Femur (tissue), 1 donor: ENCODE measurements at regions not wholly inside any gene's neighbourhood (a gene's known extent, or its start where the extent isn't known, plus 50 kb on each side); places are given as distances from the start of the nearest gene placed in this dataset.

Source experiments
- DNase-seq: peaks from one replicate; pipeline ENCODE4 v3.0.0-alpha.2; 2017

- DNase-seq = peak; percentile 27
These were observed 308.9 kb downstream of the ZEB2 start for GRCh38 chr2:144211065-144211464.

GRCh38 chr2:144210076-144210475, 309.8 kb downstream of the ZEB2 start:
- DNase-seq = no peak

GRCh38 chr2:144208924-144209323, 311.0 kb downstream of the ZEB2 start:
- no peak for DNase-seq

- DNase-seq = no peak
These were observed 313.9 kb downstream of the ZEB2 start for GRCh38 chr2:144206019-144206418.

GRCh38 chr2:144201868-144202468, 318.0 kb downstream of the ZEB2 start:
- no peak for DNase-seq

GRCh38 chr2:144201126-144201525, 318.8 kb downstream of the ZEB2 start:
- DNase-seq = no peak

GRCh38 chr2:144198116-144198515, 321.8 kb downstream of the ZEB2 start:
- no peak for DNase-seq

GRCh38 chr2:144194326-144195071, 325.4 kb downstream of the ZEB2 start:
- no peak for DNase-seq

- no peak for DNase-seq
These were observed 328.9 kb downstream of the ZEB2 start for GRCh38 chr2:144190908-144191605.

- peak; percentile 31 for DNase-seq
These were observed 336.2 kb downstream of the ZEB2 start for GRCh38 chr2:144183727-144184126.

GRCh38 chr2:144181001-144181400, 338.9 kb downstream of the ZEB2 start:
- DNase-seq = no peak

- no peak for DNase-seq
These were observed 339.8 kb downstream of the ZEB2 start for GRCh38 chr2:144180131-144180530.

GRCh38 chr2:144170179-144170578, 349.7 kb downstream of the ZEB2 start:
- DNase-seq = no peak

GRCh38 chr2:144166743-144167142, 353.2 kb downstream of the ZEB2 start:
- DNase-seq = no peak

GRCh38 chr2:144165599-144166250, 354.2 kb downstream of the ZEB2 start:
- no peak for DNase-seq

- DNase-seq = no peak
These were observed 356.3 kb downstream of the ZEB2 start for GRCh38 chr2:144163592-144163991.

GRCh38 chr2:144162652-144163051, 357.3 kb downstream of the ZEB2 start:
- DNase-seq = no peak

GRCh38 chr2:144161061-144161460, 358.9 kb downstream of the ZEB2 start:
- DNase-seq = no peak

- DNase-seq = no peak
These were observed 360.7 kb downstream of the ZEB2 start for GRCh38 chr2:144159240-144159639.

GRCh38 chr2:144158096-144158495, 361.8 kb downstream of the ZEB2 start:
- DNase-seq = no peak

- DNase-seq = no peak
These were observed 362.9 kb downstream of the ZEB2 start for GRCh38 chr2:144156736-144157640.

GRCh38 chr2:144154205-144154604, 365.7 kb downstream of the ZEB2 start:
- DNase-seq = no peak
